ENCODE measurements at regions not wholly inside any gene's neighbourhood (a gene's known extent, or its start where the extent isn't known, plus 50 kb on each side); places are given as distances from the start of the nearest gene placed in this dataset.

GRCh38 chr20:58008413-58008812, 220.0 kb downstream of the ANKRD60 start:
- WGBS, 2 experiments (ENCODE audit: insufficient coverage in 1 of 2, insufficient read length in 1 of 2) = 93 to 100% methylated on average over 4 to 13 of the region's 13 CpGs
- H3K9me3 Mint-ChIP-seq = no peaks in the 10 kb centered on the region
- Histone ChIP-seq H3K27me3 (ENCODE audit: control insufficient read depth, insufficient read depth, low read length, poor library complexity, severe bottlenecking) (no peaks in the 10 kb centered on the region), H3K9me3 (ENCODE audit: control insufficient read depth, low read length) (peaks cover 7% of the 10 kb centered on the region), H3K36me3 (ENCODE audit: control insufficient read depth, insufficient read depth, low read length) (no peaks in the 10 kb centered on the region), H3K9ac (ENCODE audit: extremely low read depth, low read length, poor library complexity, severe bottlenecking) (no peak overlapping the region), H3K4me1 (ENCODE audit: control insufficient read depth, insufficient read depth, low read length) (no peaks in the 10 kb centered on the region), H3K27ac (ENCODE audit: low read depth, low read length) (no peak overlapping the region), H3K4me3 (ENCODE audit: low read length) (no peak overlapping the region)
- H3K27ac Mint-ChIP-seq = no peak overlapping the region
- TF ChIP-seq, protein P1, sequence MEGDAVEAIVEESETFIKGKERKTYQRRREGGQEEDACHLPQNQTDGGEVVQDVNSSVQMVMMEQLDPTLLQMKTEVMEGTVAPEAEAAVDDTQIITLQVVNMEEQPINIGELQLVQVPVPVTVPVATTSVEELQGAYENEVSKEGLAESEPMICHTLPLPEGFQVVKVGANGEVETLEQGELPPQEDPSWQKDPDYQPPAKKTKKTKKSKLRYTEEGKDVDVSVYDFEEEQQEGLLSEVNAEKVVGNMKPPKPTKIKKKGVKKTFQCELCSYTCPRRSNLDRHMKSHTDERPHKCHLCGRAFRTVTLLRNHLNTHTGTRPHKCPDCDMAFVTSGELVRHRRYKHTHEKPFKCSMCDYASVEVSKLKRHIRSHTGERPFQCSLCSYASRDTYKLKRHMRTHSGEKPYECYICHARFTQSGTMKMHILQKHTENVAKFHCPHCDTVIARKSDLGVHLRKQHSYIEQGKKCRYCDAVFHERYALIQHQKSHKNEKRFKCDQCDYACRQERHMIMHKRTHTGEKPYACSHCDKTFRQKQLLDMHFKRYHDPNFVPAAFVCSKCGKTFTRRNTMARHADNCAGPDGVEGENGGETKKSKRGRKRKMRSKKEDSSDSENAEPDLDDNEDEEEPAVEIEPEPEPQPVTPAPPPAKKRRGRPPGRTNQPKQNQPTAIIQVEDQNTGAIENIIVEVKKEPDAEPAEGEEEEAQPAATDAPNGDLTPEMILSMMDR (conservative IDR thresholded peaks at IDR 0.05) = no peak
- H3K4me3 Mint-ChIP-seq = no peak overlapping the region
- H3K36me3 Mint-ChIP-seq (ENCODE audit: low read depth) = no peaks in the 10 kb centered on the region
- no peaks in the 10 kb centered on the region for H3K27me3 Mint-ChIP-seq (ENCODE audit: insufficient read depth)
- DNase-seq = peak; percentile 26
- H3K4me1 Mint-ChIP-seq = no peaks in the 10 kb centered on the region

- TF ChIP-seq, protein P1 (conservative IDR thresholded peaks at IDR 0.05) = no peak
- H3K4me3 ChIP-seq (ENCODE audit: low read length) = no peak overlapping the region
- H3K9ac ChIP-seq (ENCODE audit: extremely low read depth, low read length, poor library complexity, severe bottlenecking) = no peak overlapping the region
- H3K27me3 ChIP-seq (ENCODE audit: control insufficient read depth, insufficient read depth, low read length, poor library complexity, severe bottlenecking) = no peaks in the 10 kb centered on the region
- Mint-ChIP-seq H3K4me1 (no peaks in the 10 kb centered on the region), H3K4me3 (no peak overlapping the region), H3K9me3 (no peaks in the 10 kb centered on the region), H3K27ac (no peak overlapping the region), H3K27me3 (ENCODE audit: insufficient read depth) (no peaks in the 10 kb centered on the region), H3K36me3 (ENCODE audit: low read depth) (no peaks in the 10 kb centered on the region)
- H3K36me3 ChIP-seq (ENCODE audit: control insufficient read depth, insufficient read depth, low read length) = no peaks in the 10 kb centered on the region
- DNase-seq = peak; percentile 5
- peaks cover 7% of the 10 kb centered on the region for H3K9me3 ChIP-seq (ENCODE audit: control insufficient read depth, low read length)
- WGBS, 2 experiments (ENCODE audit: insufficient coverage in 1 of 2, insufficient read length in 1 of 2) = 83 to 89% methylated on average over 1 to 2 of the region's 2 CpGs
- no peaks in the 10 kb centered on the region for H3K4me1 ChIP-seq (ENCODE audit: control insufficient read depth, insufficient read depth, low read length)
- H3K27ac ChIP-seq (ENCODE audit: low read depth, low read length) = no peak overlapping the region
Measured at GRCh38 chr20:58007947-58008346, 220.5 kb downstream of the ANKRD60 start.

DNA sequence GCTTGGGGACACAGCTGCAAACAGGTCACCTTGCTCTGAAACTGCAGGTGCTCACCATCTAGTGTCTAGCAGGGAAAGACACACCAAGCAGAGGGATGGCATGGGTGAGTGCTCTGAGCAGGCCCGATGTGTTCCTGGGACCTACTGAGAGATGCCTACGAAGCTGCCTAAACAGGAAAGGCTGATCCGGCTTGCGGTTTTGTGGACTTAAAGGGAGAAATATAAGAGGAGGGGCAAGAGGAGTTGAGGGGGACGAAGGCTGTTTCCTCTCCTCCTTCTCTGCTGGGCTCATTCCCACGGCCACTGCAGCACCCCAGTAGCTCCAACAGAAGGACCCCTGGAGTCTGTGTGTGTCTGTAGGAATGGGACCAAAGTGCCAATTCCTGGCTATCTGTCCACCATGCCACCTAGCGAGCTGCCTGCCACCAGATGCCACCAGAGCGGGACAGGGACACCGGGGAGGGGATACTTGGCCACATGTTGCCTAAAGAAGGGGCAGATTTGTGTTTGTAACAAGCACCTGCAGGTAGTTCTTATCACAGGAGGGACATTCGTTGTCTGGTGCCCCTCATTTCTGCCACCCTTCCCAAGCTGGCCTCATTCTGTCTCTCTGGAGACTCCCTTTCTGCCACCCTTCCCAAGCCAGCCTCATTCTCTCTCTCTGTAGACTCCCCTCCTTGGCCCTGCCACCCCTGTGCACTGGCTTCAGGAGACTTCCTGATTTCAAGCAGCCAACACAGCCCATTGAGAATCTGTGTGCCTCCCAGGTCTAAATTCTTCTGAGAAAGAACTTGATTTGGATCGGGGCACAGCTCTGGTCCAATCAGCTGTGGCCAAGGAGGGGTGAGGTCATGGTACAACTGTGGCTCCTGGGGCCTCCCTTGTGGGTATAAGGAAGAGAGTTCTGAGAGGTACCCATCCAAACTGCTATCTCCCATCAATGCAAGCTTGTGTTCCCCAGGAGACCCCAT, 221.8 kb downstream of the ANKRD60 start:
- Mint-ChIP-seq H3K27me3 (ENCODE audit: insufficient read depth) (no peaks in the 10 kb centered on the region), H3K36me3 (ENCODE audit: low read depth) (no peaks in the 10 kb centered on the region), H3K27ac (no peak overlapping the region), H3K4me1 (no peaks in the 10 kb centered on the region), H3K9me3 (no peaks in the 10 kb centered on the region), H3K4me3 (no peak overlapping the region)
- Histone ChIP-seq H3K4me1 (ENCODE audit: control insufficient read depth, insufficient read depth, low read length) (no peaks in the 10 kb centered on the region), H3K27me3 (ENCODE audit: control insufficient read depth, insufficient read depth, low read length, poor library complexity, severe bottlenecking) (no peaks in the 10 kb centered on the region), H3K36me3 (ENCODE audit: control insufficient read depth, insufficient read depth, low read length) (no peaks in the 10 kb centered on the region), H3K9ac (ENCODE audit: extremely low read depth, low read length, poor library complexity, severe bottlenecking) (no peak overlapping the region), H3K27ac (ENCODE audit: low read depth, low read length) (no peak overlapping the region), H3K4me3 (ENCODE audit: low read length) (no peak overlapping the region), H3K9me3 (ENCODE audit: control insufficient read depth, low read length) (peaks cover 7% of the 10 kb centered on the region)
- DNase-seq = no peak
- 89 to 96% methylated on average over 4 to 11 of the region's 11 CpGs for WGBS, 2 experiments (ENCODE audit: insufficient coverage in 1 of 2, insufficient read length in 1 of 2)
- TF ChIP-seq, protein P1 (conservative IDR thresholded peaks at IDR 0.05) = no peak

Measured in endodermal cell (in vitro differentiated cells).